GM12878 (cell line): ENCODE measurements at regions not wholly inside any gene's neighbourhood (a gene's known extent, or its start where the extent isn't known, plus 50 kb on each side); places are given as distances from the start of the nearest gene placed in this dataset.

Experiments used
- BACH1 ChIP-seq: fragments of 450-650 bp; IDR thresholded peaks from 2 replicates; pipeline ENCODE4 v1.6.1; 2017; ENCODE audit warnings: mild to moderate bottlenecking, borderline replicate concordance
- BRCA1 ChIP-seq: IDR thresholded peaks from 2 replicates; pipeline ENCODE4 v1.6.1; 2011; ENCODE audit warnings: low read depth, low read length, improper control_type of control experiment
- CTCF ChIP-seq, 3 experiments: IDR thresholded peaks in 2 of 3; conservative IDR thresholded peaks in 1 of 3; 2 replicates each; pipeline ENCODE4 v1.5.1; 2011; ENCODE audit warnings: low read depth in 3 of 3, low read length in 3 of 3, mild to moderate bottlenecking in 3 of 3, control low read depth in 2 of 3, moderate library complexity in 2 of 3, inconsistent platforms in 1 of 3, mixed read lengths in 1 of 3; ENCODE audit not compliant: control insufficient read depth in 2 of 3, insufficient read depth in 1 of 3; ENCODE audit errors: extremely low read depth in 1 of 3
- EP300 ChIP-seq, 2 experiments: fragments of 150-350 bp in 1 of 2; IDR thresholded peaks; 2 replicates each; pipeline ENCODE4 v1.6.1; 2011 to 2012; ENCODE audit warnings: low read depth in 2 of 2, low read length in 2 of 2, borderline replicate concordance in 1 of 2, improper control_type of control experiment in 1 of 2, inconsistent platforms in 1 of 2; ENCODE audit not compliant: control insufficient read depth in 1 of 2
- ESRRA ChIP-seq: IDR thresholded peaks from 2 replicates; pipeline ENCODE4 v1.6.1; 2012; ENCODE audit warnings: mild to moderate bottlenecking, low read length, improper control_type of control experiment
- EZH2 ChIP-seq: IDR thresholded peaks from 2 replicates; pipeline ENCODE4 v1.6.1; 2012; ENCODE audit warnings: low read depth, mild to moderate bottlenecking, control low read depth, inconsistent platforms, low read length, borderline replicate concordance; ENCODE audit not compliant: control insufficient read depth
- HSF1 ChIP-seq: fragments of 150-350 bp; IDR thresholded peaks from 2 replicates; pipeline ENCODE4 v1.6.1; 2014; ENCODE audit warnings: mild to moderate bottlenecking, low read depth, low read length
- POLR2A ChIP-seq: IDR thresholded peaks from 2 replicates; pipeline ENCODE4 v1.6.1; 2011; ENCODE audit warnings: low read depth, mild to moderate bottlenecking, low read length
- SMC3 ChIP-seq: IDR thresholded peaks from 2 replicates; pipeline ENCODE4 v1.6.1; 2011; ENCODE audit warnings: low read length, improper control_type of control experiment, borderline replicate concordance
- ZZZ3 ChIP-seq: IDR thresholded peaks from 2 replicates; pipeline ENCODE4 v1.6.1; 2011; ENCODE audit warnings: low read depth; ENCODE audit not compliant: control insufficient read depth, insufficient read length

- TF ChIP-seq BACH1 (no peak), EZH2 (no peak), EP300 (IDR thresholded peaks at IDR 0.05; ENCODE audit: borderline replicate concordance in 1 of 2, control insufficient read depth in 1 of 2, low read depth in 2 of 2, low read length in 2 of 2) (no peak), SMC3 (no peak), ESRRA (no peak), POLR2A (no peak), ZZZ3 (no peak), CTCF (IDR thresholded peaks at IDR 0.05 in 2 of 3, conservative IDR thresholded peaks at IDR 0.05 in 1 of 3; ENCODE audit: control insufficient read depth in 2 of 3, extremely low read depth in 1 of 3, insufficient read depth in 1 of 3, low read depth in 3 of 3, low read length in 3 of 3) (no peak), HSF1 (no peak), BRCA1 (no peak)
Observed at GRCh38 chr1:4108758-4109627, 208.9 kb upstream of the C1orf174 start.
